Stimulated activated CD8-positive, alpha-beta memory T cell treated with anti-CD3 and anti-CD28 coated beads, Interleukin-12 subunit alpha, Interleukin-12 subunit beta, amount 100 ng/mL, for 1 hour (primary cell): ENCODE measurements at regions not wholly inside any gene's neighbourhood (a gene's known extent, or its start where the extent isn't known, plus 50 kb on each side); places are given as distances from the start of the nearest gene placed in this dataset.
"Not testable (repeated sequence)": the region's sequence is repeated elsewhere in the genome, so short reads cannot be mapped to it uniquely, and the experiment has no call there.

Experiments
- DNase-seq: peaks from one replicate; pipeline ENCODE4 v3.0.0-alpha.2; 2020; ENCODE audit warnings: low read depth

DNA sequence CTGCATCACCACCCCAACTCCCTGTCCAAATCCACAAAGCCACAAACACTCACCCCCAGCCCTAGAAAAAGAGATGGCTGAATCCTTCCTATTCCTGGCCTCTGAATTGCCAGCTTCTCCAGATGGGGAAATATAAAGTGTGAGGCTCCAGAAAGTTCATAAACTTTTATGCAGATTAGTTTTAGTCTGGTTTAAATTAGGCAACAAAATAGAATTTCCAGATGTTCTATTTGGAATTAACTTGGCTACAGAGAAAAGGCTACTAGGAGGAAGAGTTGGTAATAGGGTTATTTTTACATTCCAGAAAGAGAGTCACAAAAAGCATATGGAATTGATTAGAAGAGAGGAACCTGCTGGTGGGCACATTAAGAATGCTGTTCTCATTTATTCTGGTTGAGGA lies 56.0 kb downstream of the EN1 start:
- no peak for DNase-seq

- DNase-seq = no peak
These were observed 60.7 kb downstream of the EN1 start for GRCh38 chr2:118786746-118787145.

DNA sequence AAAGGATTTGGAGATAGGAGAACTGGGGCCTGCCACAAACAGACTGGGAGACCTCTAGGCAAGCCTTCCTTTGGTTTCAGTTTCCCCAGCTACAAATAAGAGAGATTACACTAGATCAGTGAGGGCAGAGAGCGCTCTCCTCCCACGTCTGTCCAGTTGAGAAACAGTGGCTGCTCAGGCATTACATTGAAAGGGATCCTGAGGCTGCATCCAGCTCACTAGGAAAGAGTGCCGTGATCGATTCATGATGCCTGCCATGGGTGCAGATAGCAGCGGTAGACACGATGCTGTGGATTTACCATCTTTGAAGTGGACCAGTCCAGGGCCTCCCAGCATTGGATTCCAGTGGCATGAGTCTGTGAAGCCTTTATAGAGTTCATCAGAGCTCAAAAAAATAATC lies 62.6 kb downstream of the EN1 start:
- no peak for DNase-seq

DNA sequence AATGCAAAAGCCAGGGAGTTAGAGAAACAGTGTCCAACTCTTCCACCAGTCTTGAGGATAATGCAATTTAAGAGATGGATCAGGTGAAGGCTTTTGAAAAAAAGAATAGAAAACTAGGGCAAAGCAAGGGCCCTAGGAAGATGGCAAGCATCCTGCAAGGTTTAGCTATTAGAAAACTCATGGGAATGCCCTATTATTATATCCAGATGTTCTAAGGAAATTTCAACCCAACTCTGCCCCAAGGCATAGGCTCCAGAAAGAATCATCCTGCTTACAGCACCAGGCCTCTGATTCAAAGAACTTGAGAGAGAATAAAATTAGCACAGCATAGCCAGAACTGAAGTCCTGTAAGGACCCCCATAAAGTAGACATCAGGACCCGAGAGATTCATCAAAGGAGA lies 68.1 kb downstream of the EN1 start:
- no peak for DNase-seq

DNA sequence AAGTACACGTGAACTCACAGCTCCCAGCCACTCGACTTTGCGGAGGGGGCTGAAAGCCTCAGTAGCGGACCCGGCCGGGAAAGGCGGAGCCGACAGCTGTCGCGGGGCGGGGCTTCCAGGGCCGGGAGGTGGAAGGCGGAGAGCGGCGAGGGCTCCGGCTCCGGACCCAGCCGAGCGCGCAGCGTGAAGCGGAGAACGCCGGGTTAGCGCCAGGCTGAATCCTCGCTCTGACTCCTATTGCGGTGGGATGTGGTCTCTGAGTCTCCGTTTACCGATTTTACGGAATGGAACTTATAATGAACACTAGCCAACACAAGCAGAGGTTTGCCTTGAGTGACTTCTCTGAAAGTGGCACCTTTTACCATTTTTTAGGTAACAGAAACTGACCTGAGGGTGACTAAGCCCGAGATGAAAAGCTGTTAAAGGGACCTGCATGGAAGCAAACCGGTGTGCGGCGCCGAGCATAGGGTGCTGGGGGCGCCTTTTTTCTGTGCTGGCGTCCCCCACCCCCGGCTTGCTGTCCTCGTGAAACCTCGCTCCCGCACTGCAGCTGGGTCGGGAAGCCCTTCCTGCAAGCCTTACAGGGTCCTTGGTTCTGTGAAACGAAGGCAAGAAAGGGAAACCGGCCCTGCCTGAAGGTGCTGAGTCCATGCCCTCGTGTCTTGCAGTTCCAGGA lies 72.9 kb downstream of the EN1 start:
- no peak for DNase-seq

GRCh38 chr2:118773826-118774225 lies 73.6 kb downstream of the EN1 start:
- no peak for DNase-seq

DNA sequence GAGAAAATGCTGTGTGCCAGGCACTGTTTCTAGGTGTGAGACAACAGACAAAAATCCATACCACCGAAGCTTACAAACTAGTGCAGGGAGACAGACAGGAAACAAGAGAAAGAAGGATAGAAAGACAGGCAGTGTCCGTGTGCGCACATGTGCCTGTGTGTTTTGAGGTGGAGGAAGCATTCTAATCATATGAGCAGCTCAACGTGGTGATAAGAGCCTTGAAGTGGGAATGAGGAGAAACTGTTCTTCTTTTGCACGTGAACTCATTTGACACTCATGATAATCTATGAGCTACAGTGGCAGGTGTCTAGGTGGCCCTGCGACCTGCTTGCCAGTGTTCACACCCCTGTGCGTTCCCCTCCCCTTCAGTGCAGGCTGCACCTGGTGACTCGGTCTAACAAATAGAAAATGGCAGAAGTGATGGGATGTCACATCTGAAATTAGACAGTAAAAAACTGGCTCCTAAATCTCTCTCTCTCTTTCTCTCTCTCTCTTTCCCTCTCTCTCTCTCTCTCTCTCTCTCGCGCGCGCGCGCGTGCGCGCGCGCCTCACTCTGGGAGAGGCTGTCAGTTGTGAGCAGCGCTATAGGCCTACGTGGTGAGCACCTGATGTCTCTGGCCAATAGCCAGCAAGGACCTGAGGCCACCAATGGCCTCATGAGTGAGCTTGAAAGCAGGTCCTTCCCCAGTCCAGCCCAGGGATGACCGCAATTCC lies 74.8 kb downstream of the EN1 start:
- DNase-seq = no peak

GRCh38 chr2:118769707-118770400 lies 77.6 kb downstream of the EN1 start:
- DNase-seq = no peak

DNA sequence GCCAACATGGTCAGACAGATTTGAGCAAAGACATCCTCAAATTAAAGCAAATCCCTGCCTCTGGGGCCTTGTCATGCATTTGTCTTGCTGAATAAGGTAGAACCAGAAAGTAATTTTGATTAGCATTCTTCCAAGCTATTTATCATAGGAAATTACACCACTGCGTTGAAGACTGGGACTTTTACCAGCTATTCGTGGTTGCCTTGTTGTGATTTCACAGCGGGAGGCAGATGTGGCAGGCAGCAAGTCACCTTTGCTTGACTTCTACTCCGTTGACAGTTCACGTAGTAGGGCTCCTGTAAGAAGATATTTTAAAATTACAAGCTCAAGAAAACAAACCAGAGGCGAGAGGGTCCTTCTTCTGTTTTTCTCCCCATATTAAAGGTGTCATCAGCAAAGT lies 80.6 kb downstream of the EN1 start:
- DNase-seq = no peak

GRCh38 chr2:118764855-118765254 lies 82.6 kb downstream of the EN1 start:
- DNase-seq = no peak

- DNase-seq = no peak
These were observed 83.7 kb downstream of the EN1 start for GRCh38 chr2:118763797-118764196.

DNA sequence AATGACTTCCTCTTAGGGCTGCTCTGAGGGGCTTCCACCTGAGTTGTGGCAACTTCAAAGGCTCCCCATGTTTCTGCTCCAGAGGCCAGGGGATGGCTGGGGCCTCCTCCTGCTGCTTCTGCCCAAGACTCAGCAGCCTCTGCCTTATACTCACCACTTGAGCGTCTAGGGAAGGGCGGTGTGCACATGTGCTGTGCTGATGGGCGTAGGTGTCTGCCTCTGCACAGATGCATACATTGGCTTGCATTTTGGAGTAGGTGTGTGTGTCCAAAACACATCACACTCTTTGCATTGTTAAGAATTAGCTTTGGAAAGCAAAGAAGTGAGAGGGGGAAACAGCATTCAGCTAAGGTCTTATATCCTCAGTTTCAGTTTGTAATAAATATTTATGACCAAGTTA lies 85.2 kb downstream of the EN1 start:
- no peak for DNase-seq

DNA sequence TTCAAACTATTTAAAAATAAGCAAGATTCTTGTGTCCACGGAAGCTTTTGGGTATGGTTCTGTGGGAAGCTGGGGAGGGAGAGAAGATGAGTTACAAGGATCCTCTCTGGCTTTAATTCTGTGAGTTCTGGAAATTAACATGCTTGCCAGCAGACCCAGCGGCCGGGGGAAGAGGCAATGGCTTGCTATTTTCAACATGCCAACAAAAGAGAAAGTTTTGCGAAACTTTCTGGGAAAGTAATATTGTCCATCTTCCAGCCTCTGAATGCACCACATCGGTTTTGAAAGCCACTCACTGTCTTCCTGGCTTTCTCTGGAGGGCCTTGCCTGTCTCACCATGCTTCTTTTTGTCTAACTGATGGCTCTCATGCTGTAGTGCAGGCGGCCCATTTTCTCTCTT lies 85.7 kb downstream of the EN1 start:
- DNase-seq = no peak

GRCh38 chr2:118755901-118756300 lies 91.5 kb downstream of the EN1 start:
- no peak for DNase-seq

DNA sequence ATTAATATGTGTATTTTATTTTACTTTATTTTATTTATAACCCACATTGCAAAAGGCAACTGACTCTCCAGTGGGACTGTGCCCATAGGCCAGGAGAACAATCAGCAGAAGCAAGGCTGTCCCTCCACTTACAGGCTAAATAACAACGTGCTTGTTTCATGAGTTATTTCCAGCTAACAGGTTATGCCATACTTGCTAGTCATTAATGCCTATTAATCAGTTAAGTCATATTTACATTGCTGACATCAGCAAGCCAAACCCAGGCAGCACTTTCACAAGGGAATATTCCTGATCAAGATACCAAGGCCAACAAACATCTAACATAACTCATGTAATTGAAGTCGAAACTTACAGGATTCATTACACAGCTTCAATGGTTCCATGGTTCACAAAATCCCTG lies 92.1 kb downstream of the EN1 start:
- DNase-seq = no peak

DNA sequence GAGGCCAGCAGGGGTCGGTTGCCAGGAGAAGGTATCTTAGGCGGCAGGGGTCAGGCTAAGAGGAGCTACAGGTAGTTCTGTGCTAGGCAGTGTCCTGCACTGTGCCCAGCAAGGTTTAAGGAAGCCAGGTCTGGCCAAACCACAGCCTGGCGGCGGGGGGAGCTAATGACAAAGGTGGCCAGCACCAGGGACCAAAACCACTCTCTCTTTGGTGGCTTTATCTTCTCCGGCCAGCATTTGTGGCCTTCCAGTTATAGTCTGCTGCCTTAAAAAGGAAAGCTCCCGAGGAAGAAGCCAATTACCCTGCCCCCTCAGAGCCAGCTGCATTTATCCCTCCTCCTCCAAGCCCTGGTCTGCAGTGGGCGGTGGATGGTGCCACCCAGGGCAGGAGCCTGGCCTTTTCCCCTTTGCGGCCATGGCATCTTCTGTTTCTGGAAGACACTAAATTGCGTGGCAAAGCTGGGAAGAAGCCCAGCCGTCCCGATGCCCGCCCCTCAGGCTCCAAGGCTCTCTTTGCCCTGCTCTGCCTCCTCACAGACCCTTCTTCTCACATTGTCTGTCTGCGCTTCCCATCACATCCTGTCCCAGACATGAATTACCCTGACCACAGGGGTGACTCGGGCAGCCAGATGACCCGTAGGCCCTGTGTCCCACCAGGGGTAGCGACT lies 94.6 kb downstream of the EN1 start:
- DNase-seq = no peak

DNA sequence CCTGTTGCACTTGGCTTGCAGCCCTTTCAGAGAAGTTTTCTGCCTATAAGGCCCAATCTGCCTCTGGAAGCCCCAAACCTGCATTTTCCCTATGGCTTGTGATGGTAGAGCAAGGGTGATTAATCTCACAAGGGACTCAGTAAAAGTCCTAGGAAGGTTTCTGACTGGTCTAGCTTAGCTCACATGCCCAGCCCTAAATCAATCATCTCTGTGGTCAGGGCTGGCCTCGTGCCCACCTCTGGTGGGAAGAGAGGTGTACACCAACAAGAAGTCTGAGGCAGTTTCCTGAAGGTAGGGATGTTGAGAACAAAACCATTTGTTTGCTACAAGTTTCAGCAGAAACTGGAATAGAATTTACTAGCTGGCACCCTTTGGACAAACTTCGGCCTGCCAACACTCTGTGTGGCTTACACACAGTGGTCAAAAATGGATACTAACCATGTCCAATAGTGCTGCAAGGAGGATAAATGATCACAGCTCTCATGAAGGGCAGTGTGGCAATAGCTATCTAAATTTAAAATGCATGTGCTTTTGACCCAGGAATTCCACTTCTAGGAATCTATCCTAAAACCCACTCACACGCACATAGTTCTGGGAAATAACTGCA lies 96.4 kb downstream of the EN1 start:
- DNase-seq = no peak

DNA sequence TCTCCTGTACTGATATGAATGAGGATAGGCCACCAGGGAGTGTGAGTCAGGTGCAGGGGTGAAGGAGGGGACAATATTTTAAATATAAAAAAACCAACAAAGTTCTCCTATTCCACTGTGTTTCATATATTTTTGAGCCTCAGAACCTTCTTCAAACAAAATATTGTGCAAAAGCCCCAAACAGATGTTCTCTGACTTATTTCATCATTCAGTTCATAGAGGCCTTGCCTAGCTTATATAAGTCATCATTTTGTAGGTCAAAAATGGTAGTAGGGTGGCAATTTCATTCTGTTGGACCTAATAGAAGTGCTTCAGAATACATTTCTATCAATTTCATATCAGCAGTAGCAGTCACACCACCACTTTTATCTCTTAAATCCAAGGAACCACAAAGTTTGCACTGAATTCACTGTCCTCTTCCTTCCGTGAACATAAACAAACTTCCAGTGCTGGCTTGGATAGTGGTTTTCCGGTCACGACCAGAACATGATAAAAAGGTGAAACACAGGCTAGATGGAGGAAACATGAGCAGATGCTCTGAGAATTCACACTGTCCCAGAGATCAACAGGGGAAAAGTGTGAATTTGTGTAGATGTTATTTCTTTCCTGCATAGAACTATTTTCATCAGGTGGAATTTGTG lies 99.1 kb downstream of the EN1 start:
- DNase-seq = no peak

GRCh38 chr2:118747637-118748036 lies 99.8 kb downstream of the EN1 start:
- DNase-seq = no peak

- DNase-seq = no peak
These were observed 100.4 kb downstream of the EN1 start for GRCh38 chr2:118747066-118747465.

DNA sequence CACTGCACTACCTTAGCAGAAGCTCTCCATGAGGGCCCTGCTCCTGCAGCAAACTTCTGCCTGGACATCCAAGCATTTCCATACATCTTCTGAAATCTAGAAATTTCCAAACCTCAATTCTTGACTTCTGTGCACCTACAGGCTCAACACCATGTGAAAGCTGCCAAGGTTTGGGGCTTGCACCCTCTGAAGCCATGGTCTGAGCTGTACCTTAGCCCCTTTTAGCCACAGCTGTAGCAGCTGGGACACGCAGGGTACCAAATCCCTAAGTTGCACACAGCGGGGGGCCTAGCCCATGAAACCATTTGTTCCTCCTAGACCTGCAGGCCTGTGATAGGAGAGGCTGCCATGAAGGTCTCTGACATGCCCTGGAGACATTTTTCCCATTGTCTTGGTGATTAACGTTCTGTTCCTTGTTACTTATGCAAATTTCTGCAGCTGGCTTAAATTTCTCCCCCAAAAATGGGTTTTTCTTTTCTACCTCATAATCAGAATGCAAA lies 102.7 kb downstream of the EN1 start:
- DNase-seq = not testable (repeated sequence)
